H9 (cell line): ENCODE measurements at regions not wholly inside any gene's neighbourhood (a gene's known extent, or its start where the extent isn't known, plus 50 kb on each side); places are given as distances from the start of the nearest gene placed in this dataset.

Source experiments
- DNase-seq: peaks from one replicate; pipeline ENCODE4 v3.0.0-alpha.2; 2017
- H2AFZ ChIP-seq: one replicate; pipeline ENCODE4 v1.6.1; 2013; ENCODE audit warnings: mild to moderate bottlenecking, low read length, control low read depth, moderate library complexity
- H2AK5ac ChIP-seq: 2 replicates; pipeline ENCODE4 v1.6.1; 2013; ENCODE audit warnings: low read length, control low read depth, mixed read lengths; ENCODE audit not compliant: insufficient read length
- H2BK120ac ChIP-seq: one replicate; pipeline ENCODE4 v1.6.1; 2013; ENCODE audit warnings: low read depth, mild to moderate bottlenecking, low read length, control low read depth, inconsistent platforms; ENCODE audit not compliant: poor library complexity, severe bottlenecking
- H2BK12ac ChIP-seq: 2 replicates; pipeline ENCODE4 v1.6.1; 2013; ENCODE audit warnings: low read length, control low read depth, mixed read lengths, low read depth; ENCODE audit not compliant: insufficient read length
- H2BK15ac ChIP-seq: 2 replicates; pipeline ENCODE4 v1.6.1; 2013; ENCODE audit warnings: low read depth, low read length, control low read depth
- H2BK20ac ChIP-seq: one replicate; pipeline ENCODE4 v1.6.1; 2013; ENCODE audit warnings: low read depth, mild to moderate bottlenecking, low read length, control low read depth, inconsistent platforms; ENCODE audit not compliant: poor library complexity, severe bottlenecking
- H2BK5ac ChIP-seq: 2 replicates; pipeline ENCODE4 v1.6.1; 2013; ENCODE audit warnings: low read length, control low read depth, mixed read lengths; ENCODE audit not compliant: insufficient read length
- H3K14ac ChIP-seq: 2 replicates; pipeline ENCODE4 v1.6.1; 2013; ENCODE audit warnings: low read length, control low read depth; ENCODE audit not compliant: insufficient read depth
- H3K18ac ChIP-seq: 2 replicates; pipeline ENCODE4 v1.6.1; 2013; ENCODE audit warnings: low read depth, mild to moderate bottlenecking, mixed read lengths, low read length, control low read depth; ENCODE audit not compliant: insufficient read length
- H3K23ac ChIP-seq: 2 replicates; pipeline ENCODE4 v1.6.1; 2013; ENCODE audit warnings: low read length, control low read depth, mixed read lengths, low read depth; ENCODE audit not compliant: insufficient read length
- H3K23me2 ChIP-seq: 2 replicates; pipeline ENCODE4 v1.6.1; 2013; ENCODE audit warnings: low read depth, mild to moderate bottlenecking, mixed read lengths, low read length, control low read depth; ENCODE audit not compliant: insufficient read length, poor library complexity, severe bottlenecking
- H3K27ac ChIP-seq: 2 replicates; pipeline ENCODE4 v1.5.1; 2013; ENCODE audit warnings: low read length, control low read depth, mixed read lengths, low read depth; ENCODE audit not compliant: insufficient read length
- H3K27me3 ChIP-seq: 2 replicates; pipeline ENCODE4 v1.6.1; 2013; ENCODE audit warnings: low read length, control low read depth, inconsistent platforms; ENCODE audit not compliant: insufficient read depth
- H3K4ac ChIP-seq: 2 replicates; pipeline ENCODE4 v1.6.1; 2013; ENCODE audit warnings: low read depth, mild to moderate bottlenecking, control low read depth, inconsistent platforms, low read length, moderate library complexity
- H3K4me1 ChIP-seq: 2 replicates; pipeline ENCODE4 v1.6.1; 2013; ENCODE audit warnings: low read length, control low read depth, inconsistent platforms; ENCODE audit not compliant: insufficient read depth
- H3K4me2 ChIP-seq: 2 replicates; pipeline ENCODE4 v1.6.1; 2013; ENCODE audit warnings: low read length, control low read depth, mixed read lengths; ENCODE audit not compliant: insufficient read length, insufficient read depth
- H3K56ac ChIP-seq: 2 replicates; pipeline ENCODE4 v1.6.1; 2013; ENCODE audit warnings: low read depth, mild to moderate bottlenecking, mixed read lengths, low read length, control low read depth; ENCODE audit not compliant: insufficient read length
- H3K79me1 ChIP-seq: 2 replicates; pipeline ENCODE4 v1.6.1; 2013; ENCODE audit warnings: low read depth, mild to moderate bottlenecking, moderate library complexity, low read length, control low read depth, inconsistent platforms; ENCODE audit not compliant: insufficient read depth, poor library complexity, severe bottlenecking
- H3K79me2 ChIP-seq: 2 replicates; pipeline ENCODE4 v1.6.1; 2013; ENCODE audit warnings: low read length, control low read depth, inconsistent platforms; ENCODE audit not compliant: insufficient read depth
- H3K9ac ChIP-seq: 2 replicates; pipeline ENCODE4 v1.6.1; 2013; ENCODE audit warnings: low read length, control low read depth, mixed read lengths; ENCODE audit not compliant: insufficient read length; ENCODE audit errors: extremely low read depth
- H3K9me3 ChIP-seq: one replicate; pipeline ENCODE4 v1.6.1; 2013; ENCODE audit warnings: low read depth, low read length, inconsistent platforms; ENCODE audit not compliant: control insufficient read depth
- H3T11ph ChIP-seq: one replicate; pipeline ENCODE4 v1.6.1; 2013; ENCODE audit warnings: mild to moderate bottlenecking, low read length, control low read depth, inconsistent platforms
- H4K20me1 ChIP-seq: one replicate; pipeline ENCODE4 v1.6.1; 2013; ENCODE audit not compliant: control insufficient read depth, insufficient read length, insufficient read depth
- H4K5ac ChIP-seq: 2 replicates; pipeline ENCODE4 v1.6.1; 2013; ENCODE audit warnings: low read depth, mild to moderate bottlenecking, mixed read lengths, low read length, control low read depth; ENCODE audit not compliant: insufficient read length
- H4K8ac ChIP-seq: replicated peaks from 2 replicates; pipeline ENCODE4 v1.6.1; 2013; ENCODE audit warnings: low read length, control low read depth, mixed read lengths, low read depth; ENCODE audit not compliant: insufficient read length
- H4K91ac ChIP-seq: 2 replicates; pipeline ENCODE4 v1.6.1; 2013; ENCODE audit warnings: low read depth, mild to moderate bottlenecking, moderate library complexity, mixed read lengths, low read length, control low read depth; ENCODE audit not compliant: insufficient read length
- H3K27ac Mint-ChIP-seq, 3 experiments: 2 replicates in 2 of 3; 3 replicates in 1 of 3; pipeline ENCODE4 v1.8.0; 2020 to 2021; ENCODE audit warnings: mixed read lengths in 3 of 3, mild to moderate bottlenecking in 1 of 3, moderate library complexity in 1 of 3
- H3K27me3 Mint-ChIP-seq: 2 replicates; pipeline ENCODE4 v1.8.0; 2021; ENCODE audit warnings: low read depth, mild to moderate bottlenecking, moderate library complexity, mixed read lengths
- H3K36me3 Mint-ChIP-seq, 3 experiments: 2 replicates in 2 of 3; 3 replicates in 1 of 3; pipeline ENCODE4 v1.8.0; 2020 to 2021; ENCODE audit warnings: low read depth in 3 of 3, mixed read lengths in 3 of 3; ENCODE audit not compliant: insufficient read depth in 1 of 3
- H3K4me1 Mint-ChIP-seq, 2 experiments: 2 replicates each; pipeline ENCODE4 v1.8.0; 2020; ENCODE audit warnings: mixed read lengths in 2 of 2
- H3K4me3 Mint-ChIP-seq, 2 experiments: 2 replicates in 1 of 2; 3 replicates in 1 of 2; pipeline ENCODE4 v1.8.0; 2020 to 2021; ENCODE audit warnings: mild to moderate bottlenecking in 2 of 2, mixed read lengths in 2 of 2, moderate library complexity in 1 of 2
- H3K9me3 Mint-ChIP-seq, 2 experiments: 2 replicates in 1 of 2; 3 replicates in 1 of 2; pipeline ENCODE4 v1.8.0; 2020; ENCODE audit warnings: mild to moderate bottlenecking in 2 of 2, mixed read lengths in 2 of 2, moderate library complexity in 1 of 2
- WGBS: extraction: QIAGEN DNeasy Blood & Tissue Kit; methylation state at CpG from one replicate; pipeline ENCODE4 v1.1.7; 2013; ENCODE audit warnings: missing lambda C conversion rate, low lambda C conversion rate, mixed read lengths; ENCODE audit not compliant: insufficient read length; ENCODE audit errors: extremely low coverage; 5-methylcytosine and 5-hydroxymethylcytosine counted together
- TF ChIP-seq, protein P1 (sequence below): fragments of 200-600 bp; sonication (generic); conservative IDR thresholded peaks from 3 replicates; pipeline ENCODE4 v1.8.0; 2021; ENCODE audit warnings: antibody characterized with exemption, mild to moderate bottlenecking

DNA sequence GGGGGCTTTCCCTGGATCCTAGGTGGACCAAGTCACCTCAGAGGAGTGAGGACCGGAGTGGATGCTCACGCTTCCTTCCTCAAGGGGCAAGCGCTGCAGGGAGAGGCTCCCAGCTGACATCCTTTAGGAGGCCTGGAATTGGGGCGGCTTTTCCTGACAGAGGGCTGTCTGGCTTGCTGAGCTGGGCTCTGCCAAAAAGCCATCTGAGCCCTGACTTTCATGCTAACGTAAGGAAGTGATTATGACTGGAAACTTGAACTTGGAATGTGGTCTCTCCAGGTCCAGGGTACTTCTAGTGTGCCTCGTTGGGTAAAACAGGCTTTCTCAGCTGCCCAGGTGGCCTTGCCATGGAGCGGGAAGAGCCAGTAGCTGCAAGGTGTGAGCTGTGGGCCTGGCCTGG, 268.3 kb upstream of the SPRED2 start:
- Histone ChIP-seq H3K79me2 (no peaks in the 10 kb centered on the region), H2AK5ac (no peak overlapping the region), H2BK120ac (no peak overlapping the region), H4K8ac (no peak overlapping the region), H4K5ac (no peak overlapping the region), H2BK20ac (no peak overlapping the region), H3K18ac (no peak overlapping the region), H3K27me3 (no peaks in the 10 kb centered on the region), H3K23ac (no peak overlapping the region), H3K4me2 (no peak overlapping the region), H3K4me1 (no peaks in the 10 kb centered on the region), H3T11ph (no peak overlapping the region), H3K4ac (no peak overlapping the region), H3K56ac (no peak overlapping the region), H3K23me2 (no peaks in the 10 kb centered on the region), H2BK12ac (no peak overlapping the region), H2BK5ac (no peak overlapping the region), H2BK15ac (no peak overlapping the region), H3K14ac (no peak overlapping the region), H2AFZ (no peak overlapping the region), H4K91ac (no peak overlapping the region), H4K20me1 (no peaks in the 10 kb centered on the region), H3K79me1 (no peaks in the 10 kb centered on the region), H3K9ac (no peak overlapping the region), H3K27ac (no peak overlapping the region), H3K9me3 (no peaks in the 10 kb centered on the region)
- Mint-ChIP-seq H3K27ac (no peak overlapping the region), H3K36me3 (no peaks in the 10 kb centered on the region), H3K4me3 (no peak overlapping the region), H3K9me3 (no peaks in the 10 kb centered on the region), H3K27me3 (no peaks in the 10 kb centered on the region; the same call in none of the 2 replicates), H3K4me1 (no peaks in the 10 kb centered on the region)
- TF ChIP-seq, protein P1, sequence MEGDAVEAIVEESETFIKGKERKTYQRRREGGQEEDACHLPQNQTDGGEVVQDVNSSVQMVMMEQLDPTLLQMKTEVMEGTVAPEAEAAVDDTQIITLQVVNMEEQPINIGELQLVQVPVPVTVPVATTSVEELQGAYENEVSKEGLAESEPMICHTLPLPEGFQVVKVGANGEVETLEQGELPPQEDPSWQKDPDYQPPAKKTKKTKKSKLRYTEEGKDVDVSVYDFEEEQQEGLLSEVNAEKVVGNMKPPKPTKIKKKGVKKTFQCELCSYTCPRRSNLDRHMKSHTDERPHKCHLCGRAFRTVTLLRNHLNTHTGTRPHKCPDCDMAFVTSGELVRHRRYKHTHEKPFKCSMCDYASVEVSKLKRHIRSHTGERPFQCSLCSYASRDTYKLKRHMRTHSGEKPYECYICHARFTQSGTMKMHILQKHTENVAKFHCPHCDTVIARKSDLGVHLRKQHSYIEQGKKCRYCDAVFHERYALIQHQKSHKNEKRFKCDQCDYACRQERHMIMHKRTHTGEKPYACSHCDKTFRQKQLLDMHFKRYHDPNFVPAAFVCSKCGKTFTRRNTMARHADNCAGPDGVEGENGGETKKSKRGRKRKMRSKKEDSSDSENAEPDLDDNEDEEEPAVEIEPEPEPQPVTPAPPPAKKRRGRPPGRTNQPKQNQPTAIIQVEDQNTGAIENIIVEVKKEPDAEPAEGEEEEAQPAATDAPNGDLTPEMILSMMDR = no peak
- WGBS = no CpG with 5 or more reads among the region's 7 CpGs
- no peak for DNase-seq
